ENCODE measurements at regions not wholly inside any gene's neighbourhood (a gene's known extent, or its start where the extent isn't known, plus 50 kb on each side); places are given as distances from the start of the nearest gene placed in this dataset.
A peak's percentile ranks its signal among the peaks of the same experiment; 100 is the strongest.
"Not testable (repeated sequence)": the region's sequence is repeated elsewhere in the genome, so short reads cannot be mapped to it uniquely, and the experiment has no call there.

DNA sequence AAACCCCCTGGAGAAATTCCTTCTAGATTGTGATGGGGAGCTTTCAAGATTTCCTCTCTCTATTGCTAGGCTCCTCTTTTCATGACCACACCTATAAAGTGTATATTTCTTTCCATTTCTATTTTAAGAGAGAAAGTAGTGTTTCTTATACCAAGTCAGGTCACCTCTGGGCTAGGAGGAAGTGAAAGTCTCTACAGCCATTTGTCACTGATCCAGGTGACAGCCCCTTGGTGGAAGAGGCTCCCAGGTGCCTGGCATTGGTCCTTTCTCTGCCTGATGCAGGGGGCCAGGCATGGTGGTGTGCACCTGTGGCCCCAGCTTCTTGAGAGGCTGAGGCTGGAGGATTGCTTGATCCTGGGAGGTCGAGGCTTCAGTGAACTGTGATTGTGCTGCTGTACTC is 64.7 kb downstream of the DHCR7 start:
- DNase-seq, result no peak

DNA sequence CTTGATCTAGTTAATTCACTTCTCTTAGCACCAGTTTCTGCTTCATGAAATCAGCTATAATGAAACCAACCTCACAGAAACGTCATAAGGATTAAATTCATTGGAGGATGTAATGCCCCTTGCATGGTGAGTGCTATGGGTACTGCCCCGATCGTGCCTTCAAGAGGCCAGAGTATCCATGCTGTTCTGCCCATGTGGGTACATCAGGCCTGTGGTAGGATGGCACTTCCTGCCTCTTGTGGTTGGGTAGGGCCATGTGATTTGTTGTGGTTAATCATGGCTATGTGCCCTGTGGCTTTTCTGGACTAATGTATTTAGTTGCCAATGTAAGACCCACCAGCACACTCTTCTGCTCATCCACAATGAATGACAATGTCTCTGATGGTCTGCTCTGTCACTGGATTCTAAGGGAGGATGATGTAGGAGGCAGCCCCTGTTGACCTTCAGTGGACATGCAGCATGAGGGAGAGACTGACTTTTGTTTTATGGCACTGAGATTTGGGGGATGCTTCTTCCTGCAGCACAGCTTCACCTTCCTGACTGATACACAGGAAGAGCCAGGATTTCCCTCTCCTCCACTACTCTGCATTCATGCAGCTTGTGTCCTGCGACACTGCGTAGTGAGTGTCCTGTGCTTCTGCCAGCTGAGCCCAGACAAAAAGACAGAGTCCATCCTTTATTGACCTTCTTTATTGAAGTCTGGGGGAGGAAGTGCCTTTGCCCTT is 66.2 kb downstream of the DHCR7 start:
- DNase-seq, result no peak

DNA sequence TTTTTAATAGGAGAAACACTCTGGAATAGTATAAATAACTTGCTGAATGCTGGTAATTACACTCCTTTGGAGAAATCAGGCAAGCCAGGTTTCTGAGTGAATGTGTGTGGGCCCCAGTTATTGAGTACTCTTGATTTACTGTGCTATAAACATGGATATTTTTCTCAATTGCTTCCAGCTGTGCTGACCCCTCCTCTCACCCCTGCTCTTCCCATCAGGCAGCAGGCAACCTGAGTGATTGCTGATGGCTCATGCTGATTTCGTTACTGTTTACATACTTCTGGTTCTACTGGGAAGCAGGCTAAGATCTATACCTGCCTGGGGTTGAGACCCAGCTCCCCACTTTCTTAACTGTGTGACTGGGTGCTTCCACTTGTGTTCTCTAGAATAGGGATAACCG is 68.5 kb downstream of the DHCR7 start:
- no peak for DNase-seq

DNA sequence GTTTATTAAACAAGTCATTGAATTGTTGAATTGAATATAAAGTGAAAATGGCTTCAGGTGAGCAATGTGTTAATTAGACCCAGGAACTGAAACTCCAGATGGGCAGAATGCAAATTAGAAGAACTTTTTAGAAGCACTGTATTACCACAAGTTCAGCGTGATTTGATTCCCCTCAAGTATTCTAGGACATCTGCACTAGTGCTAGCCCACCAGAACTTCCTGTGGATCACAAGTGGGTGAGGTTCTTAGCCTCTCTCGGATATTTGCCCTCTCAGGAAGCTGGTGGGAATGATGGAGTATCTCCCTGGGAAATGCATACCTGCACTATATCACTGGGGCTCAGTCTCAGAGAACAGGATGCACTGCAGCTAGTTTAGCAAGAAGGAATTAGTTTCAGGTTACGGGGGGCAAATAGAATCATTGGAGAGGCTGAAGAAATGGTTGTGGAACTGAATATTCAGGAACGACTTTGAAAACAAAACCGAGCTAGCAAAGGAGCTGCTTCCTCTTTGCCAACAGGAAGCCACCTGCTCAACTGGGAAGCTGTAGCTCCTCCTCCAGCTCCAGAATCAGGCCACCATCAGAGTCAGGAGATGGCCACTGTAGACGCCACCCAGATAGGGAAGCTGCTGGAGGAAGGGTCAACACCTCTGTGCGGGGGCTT is 74.3 kb downstream of the DHCR7 start:
- no peak for DNase-seq

DNA sequence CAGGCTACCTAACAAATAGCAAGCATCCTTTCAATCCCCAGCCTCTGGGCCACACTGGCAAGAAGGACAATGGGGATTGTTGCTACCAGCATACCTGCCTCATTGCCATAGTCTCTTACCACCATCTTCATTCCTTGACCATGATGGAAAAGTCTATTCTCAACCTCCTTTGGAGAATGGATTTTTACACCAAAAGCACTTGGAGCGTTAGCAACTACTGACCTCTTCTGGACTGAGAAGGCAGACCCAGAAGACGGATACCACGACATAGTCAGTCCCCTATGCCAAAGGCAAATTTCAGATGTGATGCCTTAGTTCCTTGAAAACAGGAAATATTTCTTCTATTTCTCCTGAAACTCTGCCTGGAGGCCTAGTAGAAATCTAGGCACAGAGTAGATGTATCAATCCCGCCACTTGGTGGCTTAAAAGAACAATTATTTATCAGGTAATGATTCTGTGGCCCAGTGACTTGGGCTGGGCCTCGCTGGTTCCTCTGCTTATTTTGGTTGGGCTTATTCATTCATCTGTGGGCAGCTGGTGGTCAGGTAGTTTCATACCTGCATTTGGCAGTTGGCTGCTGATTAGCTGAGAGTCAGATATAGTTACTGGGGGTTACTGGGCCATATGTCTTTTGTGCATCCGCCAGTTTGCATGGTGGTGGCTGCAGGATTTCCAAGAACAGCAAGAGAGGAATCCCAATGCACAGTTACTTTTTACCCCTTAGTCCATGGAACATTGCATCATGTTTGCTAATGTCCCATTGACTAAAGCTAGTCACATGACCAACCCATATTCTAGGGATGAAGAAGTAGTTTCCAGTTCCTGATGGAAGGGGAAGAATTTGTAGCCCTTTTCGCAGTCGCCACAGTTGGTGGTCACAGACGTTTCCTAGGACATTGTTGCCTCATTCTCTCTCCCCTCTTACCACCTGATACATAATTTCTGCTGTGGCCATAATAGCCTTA is 75.2 kb downstream of the DHCR7 start:
- DNase-seq, result peak; percentile 17

DNA sequence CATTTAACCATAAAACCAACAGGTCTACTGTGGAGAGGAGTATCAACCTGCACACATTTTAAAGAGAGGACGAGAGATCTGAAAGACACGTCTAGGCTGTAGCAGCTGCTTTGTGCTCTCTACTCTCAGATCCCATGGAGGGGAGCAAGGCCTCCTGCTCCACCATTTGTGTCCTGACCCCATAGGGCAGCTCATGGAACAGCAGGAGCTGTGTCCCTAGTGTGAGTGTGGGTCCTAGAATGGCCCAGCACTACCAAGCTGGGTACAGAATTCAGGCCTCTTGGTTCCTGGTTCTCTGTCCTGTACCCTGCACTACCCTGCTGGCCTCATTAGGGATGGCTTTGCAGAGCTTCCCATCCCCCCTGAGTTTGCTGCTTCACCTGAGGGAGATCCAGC is 76.5 kb downstream of the DHCR7 start:
- DNase-seq, result no peak

DNA sequence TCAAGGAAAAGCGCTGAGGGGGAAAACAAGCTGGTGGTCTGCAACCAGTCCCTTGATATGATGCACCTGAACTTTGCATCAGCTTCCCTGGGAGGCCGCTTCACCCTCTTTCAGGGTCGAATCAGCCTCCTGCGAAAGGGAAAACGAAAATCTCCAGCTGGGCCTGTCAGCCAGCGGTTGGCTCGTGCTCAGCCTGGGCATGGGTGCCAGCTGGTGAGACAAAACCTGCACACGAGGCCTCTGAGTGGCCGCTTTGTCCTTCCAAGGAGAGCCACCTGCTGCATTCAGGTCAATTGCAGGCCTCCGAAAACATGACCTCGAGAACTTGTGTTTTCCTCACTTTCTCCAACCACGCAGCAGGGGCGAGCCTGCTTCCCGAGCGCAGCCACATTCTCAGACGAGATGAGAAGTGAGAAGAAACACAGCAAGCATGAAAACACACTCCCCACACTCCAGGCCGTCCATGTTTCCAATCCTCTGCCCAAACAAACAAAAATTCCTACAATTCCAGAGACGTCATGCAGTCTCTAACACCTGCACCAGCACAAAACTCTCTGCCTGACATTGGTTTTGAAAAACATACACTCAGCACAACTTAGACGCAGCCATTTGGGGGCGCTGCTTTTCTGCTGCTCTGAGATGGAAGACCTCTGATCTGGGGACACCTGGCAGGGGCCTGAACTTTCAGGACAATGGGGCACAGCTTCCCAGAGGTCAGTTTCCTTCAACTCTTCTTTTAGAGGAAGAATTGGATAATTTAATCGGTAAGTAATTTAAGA is 77.1 kb downstream of the DHCR7 start:
- no peak for DNase-seq

DNA sequence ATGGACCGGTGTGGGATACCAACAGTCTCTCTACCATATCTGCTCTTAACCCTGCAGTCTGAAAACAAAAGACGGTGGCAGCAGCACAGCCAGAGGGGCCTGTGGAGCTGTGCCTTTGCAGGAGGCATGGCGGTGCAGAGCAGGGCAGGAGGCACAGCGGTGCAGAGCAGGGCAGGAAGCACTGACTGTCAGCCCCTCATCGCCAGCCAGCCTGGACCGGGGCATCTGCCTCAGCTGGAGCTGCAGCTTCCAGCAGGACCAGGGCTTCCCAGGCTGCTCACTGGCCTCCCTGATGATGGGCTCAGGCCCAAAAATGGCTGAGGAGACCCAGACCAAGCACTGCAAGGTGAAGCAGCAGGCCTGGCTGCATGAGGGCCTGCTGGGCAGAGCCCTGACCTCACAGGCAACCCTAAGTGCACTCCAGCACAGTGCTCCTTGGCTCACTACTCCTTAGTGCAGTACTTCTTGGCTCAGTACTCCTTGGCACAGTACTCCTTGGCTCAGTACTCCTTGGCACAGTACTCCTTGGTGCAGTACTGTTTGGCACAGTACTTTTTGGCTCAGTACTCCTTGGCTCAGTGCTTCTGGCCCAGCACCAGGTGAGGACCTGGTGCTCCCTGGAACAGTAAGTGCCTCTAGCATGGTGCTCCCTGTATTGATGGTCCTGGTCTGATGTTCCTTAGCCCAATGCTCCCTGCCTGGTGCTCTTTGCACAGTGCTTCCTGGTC is 78.0 kb downstream of the DHCR7 start:
- no peak for DNase-seq

DNA sequence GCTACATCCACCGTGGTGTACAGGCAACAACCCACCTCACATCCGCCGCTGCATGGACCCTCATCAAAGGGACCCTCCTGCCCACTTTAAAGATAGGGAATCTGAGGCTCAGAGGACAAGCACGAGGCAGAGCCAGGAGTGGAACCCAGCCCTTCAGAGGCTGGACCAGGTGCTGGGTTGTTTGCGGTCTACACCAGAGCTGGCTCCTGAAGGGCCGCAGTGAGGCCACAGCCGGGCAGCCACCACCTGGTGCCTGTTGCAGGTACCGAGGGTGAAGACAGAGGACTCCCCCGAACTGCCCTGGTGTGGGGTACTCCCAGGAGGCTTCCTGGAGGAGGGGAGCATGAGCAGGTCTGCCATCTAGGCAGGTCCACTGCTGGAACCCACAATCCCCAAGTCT is 78.8 kb downstream of the DHCR7 start:
- DNase-seq, result no peak

DNA sequence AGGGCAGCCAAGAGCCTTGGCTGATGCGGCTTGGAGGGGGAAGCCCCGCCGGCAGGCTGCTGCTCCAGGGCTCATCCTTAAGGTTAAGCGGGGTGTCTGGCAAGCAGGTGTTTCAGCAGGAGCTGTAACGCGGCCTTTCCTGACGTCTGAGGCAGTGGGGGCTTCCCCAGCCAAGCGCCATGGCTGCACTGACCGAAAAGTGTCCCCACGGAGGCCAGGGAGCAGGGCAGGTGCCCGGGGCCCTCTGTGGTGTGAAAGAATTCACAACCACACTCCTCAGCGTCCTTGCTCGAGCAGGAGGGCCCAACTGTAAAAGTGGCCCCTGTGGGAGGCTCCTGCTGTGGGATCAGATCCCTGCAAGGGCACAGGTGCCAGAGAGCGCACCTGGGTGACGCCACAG is 79.2 kb downstream of the DHCR7 start:
- DNase-seq, result no peak

DNA sequence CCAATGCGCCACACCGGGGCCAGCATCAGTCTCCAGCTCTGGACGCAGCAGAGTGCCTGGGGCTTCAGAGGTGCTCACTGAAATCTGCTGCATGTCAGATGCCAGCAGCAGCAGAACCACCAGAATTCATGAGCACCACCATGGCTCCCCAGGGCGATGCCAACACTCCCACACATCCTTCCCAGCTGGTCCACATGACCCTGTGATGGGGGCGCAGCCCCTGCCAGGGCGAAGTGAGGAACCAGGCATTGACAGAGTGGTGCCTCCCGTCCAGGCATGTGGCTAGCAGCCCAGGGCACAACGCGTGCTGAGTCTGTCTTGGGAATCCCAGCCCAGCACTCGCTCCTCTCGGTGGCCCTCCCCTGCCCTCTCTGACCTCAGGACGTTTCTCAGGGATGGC is 80.4 kb downstream of the DHCR7 start:
- no peak for DNase-seq

DNA sequence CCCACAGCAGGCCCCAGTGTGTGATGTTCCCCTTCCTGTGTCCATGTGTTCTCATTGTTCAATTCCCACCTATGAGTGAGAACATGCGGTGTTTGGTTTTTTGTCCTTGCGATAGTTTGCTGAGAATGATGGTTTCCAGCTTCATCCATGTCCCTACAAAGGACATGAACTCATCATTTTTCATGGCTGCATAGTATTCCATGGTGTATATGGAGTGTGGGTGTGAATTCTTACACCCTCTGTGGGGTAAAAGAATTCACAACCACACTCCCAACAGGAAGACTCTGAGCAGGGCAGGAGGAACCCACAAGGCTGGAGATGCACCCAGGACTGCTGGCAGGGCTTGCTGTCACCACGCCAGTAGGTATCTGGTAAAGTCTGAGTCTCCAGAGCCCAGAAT is 80.9 kb downstream of the DHCR7 start:
- DNase-seq, result not testable (repeated sequence)

DNA sequence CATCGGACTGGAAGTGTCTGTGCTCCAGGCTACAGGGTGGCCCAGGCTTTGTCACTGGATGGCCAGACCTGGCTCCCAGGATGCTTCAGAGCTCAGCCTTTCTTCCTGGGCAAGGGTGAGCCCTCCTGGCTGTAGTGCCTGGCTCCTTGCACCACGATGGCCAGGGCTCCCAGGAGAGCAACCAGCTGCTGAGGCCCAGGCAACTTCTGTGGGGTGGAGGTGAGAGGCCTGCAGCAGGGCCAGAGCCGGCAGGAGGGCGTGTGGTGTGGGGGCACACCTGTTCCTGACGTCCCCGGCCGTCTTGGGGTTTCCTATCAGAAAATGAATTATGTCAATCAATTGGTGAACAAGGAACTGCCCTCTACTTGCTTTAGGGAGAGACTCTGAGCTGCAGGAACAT is 82.1 kb downstream of the DHCR7 start:
- DNase-seq, result no peak

DNA sequence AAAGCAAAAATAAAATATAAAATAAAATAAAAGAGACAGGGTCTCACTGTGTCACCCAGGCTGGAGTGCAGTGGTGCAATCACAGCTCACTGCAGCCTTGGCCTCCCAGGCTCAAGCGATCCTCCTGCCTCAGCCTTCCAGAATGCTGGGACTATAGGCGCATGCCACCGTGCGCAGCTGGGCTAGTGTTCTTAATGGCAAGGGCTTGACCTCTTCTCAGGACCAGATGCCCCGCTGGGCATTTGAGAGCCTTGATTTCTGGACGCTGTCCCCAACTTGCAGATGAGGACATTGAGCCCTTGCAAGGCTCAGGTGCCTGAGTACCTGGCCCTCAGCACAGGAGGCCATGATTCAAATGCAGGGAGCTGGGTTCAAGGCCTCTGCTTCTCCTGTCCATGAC is 82.6 kb downstream of the DHCR7 start:
- no peak for DNase-seq

DNA sequence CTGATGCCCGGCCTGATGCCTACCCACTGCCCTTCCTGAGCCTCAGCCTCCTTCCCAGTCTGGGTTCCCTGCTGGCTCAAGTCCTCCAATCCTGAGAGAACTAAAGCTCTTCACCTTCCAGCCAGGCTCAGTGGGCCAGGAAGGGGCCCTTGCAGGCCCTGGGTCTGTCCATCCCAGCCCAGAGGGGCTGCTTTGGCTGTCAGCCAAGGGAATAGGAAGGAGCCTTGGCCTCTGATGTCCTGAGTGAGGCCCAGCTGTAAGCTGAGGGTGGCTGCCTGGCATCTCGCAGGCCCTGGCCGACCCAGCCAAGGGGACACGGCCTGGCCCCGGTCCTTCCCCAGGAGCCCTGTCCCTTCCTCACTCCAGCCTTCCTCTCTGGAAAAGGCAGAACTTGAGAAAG is 83.4 kb downstream of the DHCR7 start:
- DNase-seq, result no peak

DNA sequence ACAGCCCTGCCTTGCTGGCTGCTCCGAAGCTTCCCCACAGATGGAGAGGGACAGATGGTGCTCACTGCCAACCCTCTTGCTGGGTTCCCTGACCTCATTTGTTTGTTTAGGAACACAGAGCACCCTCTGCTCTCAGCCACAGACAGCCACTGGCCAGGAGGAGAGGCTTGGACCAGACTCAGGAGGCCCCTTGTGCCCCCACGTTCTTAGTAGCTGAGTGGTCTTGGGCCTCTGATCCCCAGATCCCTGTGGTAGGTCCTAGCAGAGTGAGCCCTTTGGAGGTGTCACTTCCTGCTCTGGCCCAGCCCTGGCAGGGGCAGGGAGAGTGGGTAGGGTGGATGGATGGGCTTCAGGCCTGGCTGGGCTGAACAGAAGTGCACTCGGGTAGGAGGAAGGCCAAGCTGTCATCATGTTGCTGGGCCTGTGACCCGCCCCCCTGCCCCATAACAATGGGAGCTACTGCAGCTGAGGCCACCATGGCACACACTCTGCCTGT is 84.0 kb downstream of the DHCR7 start:
- peak; percentile 12 for DNase-seq

DNA sequence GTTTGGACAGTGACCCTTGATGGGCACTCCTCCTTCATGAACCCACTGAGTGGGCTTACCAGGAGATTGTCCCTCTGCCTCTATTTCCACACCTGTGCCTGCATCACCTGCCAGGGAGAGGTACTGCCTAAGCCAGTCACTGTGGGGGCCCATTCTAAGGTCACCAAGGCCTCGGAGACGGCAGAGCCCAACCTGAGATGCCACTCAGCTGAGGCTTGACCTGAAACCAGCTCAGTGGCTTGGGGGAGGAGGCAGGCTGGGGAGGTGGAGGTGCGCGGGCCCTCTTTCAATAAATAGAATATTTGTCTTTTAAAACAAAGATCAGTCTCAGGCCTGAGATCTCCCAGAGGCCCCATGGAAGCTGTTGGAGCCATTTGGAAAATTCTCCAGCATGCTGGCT is 84.5 kb downstream of the DHCR7 start:
- no peak for DNase-seq

DNA sequence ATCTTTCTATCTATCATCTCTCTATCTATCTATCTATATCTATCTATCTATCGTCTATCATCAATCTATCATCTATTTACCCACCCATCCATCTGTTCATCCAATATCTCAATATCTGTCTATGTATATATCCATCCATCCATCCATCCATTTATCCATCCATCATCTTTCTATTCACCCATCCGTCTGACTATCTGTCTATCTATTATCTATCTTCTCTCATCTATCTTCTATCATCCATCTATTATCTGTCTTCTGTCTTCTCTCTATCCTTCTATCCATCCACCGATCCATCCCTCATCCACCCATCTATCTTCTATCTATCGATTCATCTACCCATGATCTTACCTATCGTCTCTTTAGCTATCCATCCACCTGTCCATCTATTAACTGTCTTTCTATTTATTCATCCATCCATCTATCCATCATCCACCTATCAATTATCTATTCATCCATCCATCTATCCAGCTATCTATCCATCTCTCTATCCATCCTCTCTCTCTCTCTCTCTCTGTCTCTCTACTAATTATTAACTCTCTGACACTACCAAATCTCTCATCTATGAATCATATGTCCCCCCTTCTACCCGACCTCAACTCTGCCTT is 89.1 kb downstream of the DHCR7 start:
- DNase-seq, result no peak

DNA sequence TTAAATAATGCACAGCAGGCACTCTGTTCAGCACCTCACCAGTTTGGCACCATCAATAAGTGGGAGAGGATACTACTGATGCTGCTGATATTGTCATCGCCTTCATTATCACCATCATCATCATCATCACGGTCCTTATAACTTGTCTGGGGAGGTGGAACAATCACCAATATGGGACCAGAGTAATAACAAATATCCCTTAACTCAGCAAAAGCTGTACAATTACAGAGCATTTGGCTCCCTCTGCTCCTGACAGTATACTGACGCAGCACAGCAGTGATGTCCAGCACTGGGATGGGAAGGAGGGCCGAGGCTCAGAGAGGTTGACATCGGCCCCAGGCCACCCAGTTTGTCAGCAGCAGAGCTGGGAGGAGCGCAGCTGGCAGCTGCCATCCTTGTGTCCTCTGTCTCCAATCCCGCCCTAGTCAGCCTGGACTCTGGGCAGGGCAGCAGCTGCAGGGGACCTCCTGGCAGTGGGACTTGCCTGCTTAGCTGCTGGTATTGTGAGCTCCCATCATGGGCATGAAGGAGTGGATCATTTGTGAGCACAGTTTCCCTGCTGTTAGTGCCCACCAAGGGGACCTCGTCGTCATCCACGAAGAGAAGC is 90.0 kb downstream of the DHCR7 start:
- DNase-seq, result no peak

DNA sequence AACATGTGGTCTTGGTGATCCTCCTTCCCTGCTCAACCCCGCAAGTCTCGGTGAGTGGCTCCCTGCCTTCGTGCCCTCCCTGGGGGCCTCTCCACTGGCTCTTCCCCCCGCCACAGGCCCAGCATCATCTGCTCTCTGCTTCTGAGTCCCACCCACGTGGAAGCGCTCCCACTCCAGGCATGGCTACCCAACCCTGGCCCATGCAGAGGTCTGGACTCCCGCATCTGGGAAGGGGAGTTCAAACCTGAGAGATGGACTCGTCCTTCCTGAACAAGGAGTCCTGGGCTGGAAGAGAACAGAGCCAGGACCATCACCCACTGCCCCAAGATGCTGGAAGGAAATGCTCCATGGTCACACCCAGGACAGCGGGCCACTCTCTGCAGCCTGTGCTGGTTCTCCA is 90.8 kb downstream of the DHCR7 start:
- DNase-seq, result no peak

DNA sequence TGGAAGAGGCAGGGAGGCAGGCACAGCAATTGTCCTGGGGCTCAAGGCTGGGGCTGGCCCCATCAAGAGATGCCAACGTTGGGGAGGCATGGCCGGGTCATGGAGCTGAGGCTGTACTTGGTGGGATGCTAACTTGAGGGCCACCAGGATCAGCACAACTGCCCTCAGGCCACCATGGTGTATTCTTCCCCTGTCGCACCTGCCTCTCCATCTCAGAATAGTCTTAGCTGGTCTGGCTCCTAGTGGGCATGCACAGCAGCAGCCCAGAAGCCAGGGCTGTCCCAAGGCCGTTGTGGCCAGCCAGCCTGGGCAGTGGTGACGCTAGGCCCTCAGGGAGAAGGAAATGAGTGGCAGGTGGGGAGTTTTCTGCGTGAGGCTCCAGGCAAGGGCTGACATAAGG is 91.3 kb downstream of the DHCR7 start:
- DNase-seq, result no peak
